ENCODE measurements at regions not wholly inside any gene's neighbourhood (a gene's known extent, or its start where the extent isn't known, plus 50 kb on each side); places are given as distances from the start of the nearest gene placed in this dataset.

DNA sequence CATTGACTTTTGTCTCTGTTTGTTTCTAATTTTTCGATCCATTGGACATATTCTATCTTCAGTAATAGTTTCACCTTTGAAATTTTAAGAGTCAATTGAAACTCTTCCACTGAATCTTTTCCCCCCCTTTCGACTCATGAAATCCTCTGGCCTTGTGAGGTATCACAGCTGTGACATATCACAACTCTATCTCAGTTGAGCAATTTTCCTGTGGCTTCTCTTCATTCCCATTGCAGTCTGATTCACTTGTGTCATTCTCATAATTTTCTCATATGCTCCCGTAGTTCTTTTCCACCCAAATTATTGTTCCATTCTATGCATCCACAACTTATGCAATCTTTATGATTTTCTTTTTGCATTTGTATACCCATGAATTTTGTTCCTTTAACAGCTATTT, 261.6 kb downstream of the DACT1 start:
- TF ChIP-seq BCL11A (IDR thresholded peaks at IDR 0.05; ENCODE audit: low read depth in 2 of 2, low read length in 2 of 2), result no peak
- TF ChIP-seq CTCF (IDR thresholded peaks at IDR 0.05; ENCODE audit: control extremely low read depth in 1 of 3, insufficient read depth in 1 of 3, low read depth in 1 of 3, low read length in 3 of 3), result no peak
- TF ChIP-seq, protein P1, sequence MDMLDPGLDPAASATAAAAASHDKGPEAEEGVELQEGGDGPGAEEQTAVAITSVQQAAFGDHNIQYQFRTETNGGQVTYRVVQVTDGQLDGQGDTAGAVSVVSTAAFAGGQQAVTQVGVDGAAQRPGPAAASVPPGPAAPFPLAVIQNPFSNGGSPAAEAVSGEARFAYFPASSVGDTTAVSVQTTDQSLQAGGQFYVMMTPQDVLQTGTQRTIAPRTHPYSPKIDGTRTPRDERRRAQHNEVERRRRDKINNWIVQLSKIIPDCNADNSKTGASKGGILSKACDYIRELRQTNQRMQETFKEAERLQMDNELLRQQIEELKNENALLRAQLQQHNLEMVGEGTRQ (IDR thresholded peaks at IDR 0.05; ENCODE audit: low read length), result no peak
- no peak for TF ChIP-seq PHF8 (conservative IDR thresholded peaks at IDR 0.05; ENCODE audit: low read depth, low read length)
- no peak for TF ChIP-seq POLR2A (IDR thresholded peaks at IDR 0.05; ENCODE audit: control extremely low read depth in 1 of 2, low read depth in 2 of 2, low read length in 2 of 2)
- no peak for TF ChIP-seq SAP30 (IDR thresholded peaks at IDR 0.05; ENCODE audit: insufficient read depth, insufficient replicate concordance, low read length)
- no peak for TF ChIP-seq TBP (IDR thresholded peaks at IDR 0.05; ENCODE audit: low read depth, low read length)
- TF ChIP-seq ZNF274 (IDR thresholded peaks at IDR 0.05; ENCODE audit: borderline replicate concordance, extremely low read depth, low read length), result no peak
- TF ChIP-seq KDM4A (IDR thresholded peaks at IDR 0.05; ENCODE audit: low read depth, low read length, severe bottlenecking), result no peak
- TF ChIP-seq YY1 (IDR thresholded peaks at IDR 0.05; ENCODE audit: low read depth, low read length), result no peak
